Mucosa of descending colon (tissue), 3 donors: ENCODE measurements at regions not wholly inside any gene's neighbourhood (a gene's known extent, or its start where the extent isn't known, plus 50 kb on each side); places are given as distances from the start of the nearest gene placed in this dataset.
"Not testable (repeated sequence)": the region's sequence is repeated elsewhere in the genome, so short reads cannot be mapped to it uniquely, and the experiment has no call there.

Experiments used
- ATAC-seq: fragments of 200-7000 bp; cut with Tn5 transposase; one replicate; pipeline ENCODE4 v1.9.1; 2020; ENCODE audit warnings: mild to moderate bottlenecking, moderate library complexity
- DNase-seq, 3 donors: peaks; one replicate each; pipeline ENCODE4 v3.0.0-alpha.2; 2020
- H3K36me3 ChIP-seq: fragments of 200-600 bp; one replicate; pipeline ENCODE4 v1.8.0; 2021; ENCODE audit warnings: low read depth, mild to moderate bottlenecking
- H3K4me1 ChIP-seq: fragments of 200-600 bp; one replicate; pipeline ENCODE4 v1.8.0; 2021; ENCODE audit warnings: low read depth, mild to moderate bottlenecking
- H3K4me3 ChIP-seq: fragments of 200-600 bp; one replicate; pipeline ENCODE4 v1.8.0; 2021; ENCODE audit warnings: mild to moderate bottlenecking
- H3K9me3 ChIP-seq: fragments of 200-600 bp; one replicate; pipeline ENCODE4 v1.8.0; 2021; ENCODE audit warnings: mild to moderate bottlenecking
- CTCF ChIP-seq: fragments of 200-600 bp; IDR thresholded peaks from one replicate; pipeline ENCODE4 v1.8.0; 2022; ENCODE audit warnings: antibody characterized with exemption, mild to moderate bottlenecking
- intact Hi-C, 2 donors: fragments of 100-400 bp; cut with DNase I in 1 of 2; cut with micrococcal nuclease in 1 of 2; formaldehyde crosslinking; loops; one replicate each; pipeline versions ENCODE4 v1.11.0 to v1.11.1; 2022; cut with DNase I, micrococcal nuclease
- donor health status: DM: no; HTN: no; CAD: no; lungs with moderate emphysema.
- donor health status: DM: no; HTN: no; CAD: no.
- donor health status: DM: no; HTN: yes; CAD: no.

GRCh38 chr17:77556383-77557061, 402.0 kb upstream of the TNRC6C start:
- no peaks in the 10 kb centered on the region for H3K9me3 ChIP-seq
- DNase-seq (no peak), ATAC-seq (no peak)
- H3K4me3 ChIP-seq = no peak overlapping the region
- no peaks in the 10 kb centered on the region for H3K4me1 ChIP-seq
- H3K36me3 ChIP-seq = no peaks in the 10 kb centered on the region
- no peak for TF ChIP-seq CTCF
- intact Hi-C loops = no loop called here

DNA sequence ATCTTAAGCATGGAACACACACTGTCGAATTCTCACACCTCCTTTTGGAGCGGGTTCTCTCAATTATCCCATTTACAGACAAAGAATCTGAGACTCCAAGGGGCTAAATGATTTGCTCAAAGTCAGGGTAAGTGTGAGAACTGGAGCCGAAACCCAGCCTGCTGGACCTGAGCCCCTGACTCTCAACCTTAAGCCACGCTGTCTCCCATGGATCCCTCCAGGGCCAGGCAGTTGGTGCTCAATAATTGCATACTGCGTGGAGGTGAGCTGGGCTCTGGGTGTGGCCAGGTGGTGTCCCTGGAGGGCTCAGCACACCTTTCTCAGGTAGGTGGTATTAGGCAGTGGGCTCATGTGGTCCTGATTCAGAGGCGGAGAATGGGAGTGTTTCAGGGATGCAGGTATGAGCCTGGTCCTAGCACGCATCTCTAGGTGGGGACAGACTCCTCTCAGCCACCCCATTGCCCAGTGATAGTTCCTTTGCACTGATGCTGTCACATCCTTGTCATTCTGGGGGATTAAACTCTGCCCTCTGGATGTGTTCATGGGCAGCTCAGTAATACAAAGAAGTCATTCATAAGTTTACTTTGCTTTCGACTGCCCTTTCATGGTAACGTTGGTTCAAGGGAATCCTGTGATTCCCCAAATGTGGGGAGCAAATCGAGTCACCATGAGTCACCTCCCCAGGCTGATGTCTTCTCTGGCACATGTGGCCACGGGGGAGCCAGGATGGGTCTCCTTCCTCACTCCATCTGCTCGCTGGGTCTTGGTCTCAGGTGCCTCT, 399.5 kb upstream of the TNRC6C start:
- ATAC-seq = no peak
- intact Hi-C loops = no loop called here
- no peaks in the 10 kb centered on the region for H3K4me1 ChIP-seq
- no peak for TF ChIP-seq CTCF
- no peak for DNase-seq
- no peaks in the 10 kb centered on the region for H3K9me3 ChIP-seq
- H3K36me3 ChIP-seq = no peaks in the 10 kb centered on the region
- no peak overlapping the region for H3K4me3 ChIP-seq

DNA sequence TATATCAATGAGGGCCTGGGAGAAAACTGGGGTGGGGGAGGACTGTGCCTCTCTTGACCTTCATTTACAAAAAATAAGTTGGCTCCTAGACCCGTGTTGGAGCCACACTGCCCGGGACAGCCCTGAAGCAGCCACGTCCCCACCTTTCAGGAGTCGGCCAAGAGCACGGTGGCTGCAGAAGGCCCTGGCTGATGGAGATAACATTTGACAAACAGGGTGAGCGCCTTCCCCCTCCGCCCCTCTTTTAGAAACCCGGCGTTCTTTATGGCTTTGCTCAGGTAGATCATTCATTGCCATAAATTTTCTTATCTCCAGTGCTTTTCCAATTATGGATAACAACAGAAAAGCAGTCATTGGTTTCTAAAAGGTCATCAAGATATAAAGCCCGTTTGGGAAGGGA, 398.1 kb upstream of the TNRC6C start:
- DNase-seq = no peak
- no peaks in the 10 kb centered on the region for H3K9me3 ChIP-seq
- ATAC-seq = peak; percentile 68
- no peaks in the 10 kb centered on the region for H3K4me1 ChIP-seq
- no peak for TF ChIP-seq CTCF
- H3K4me3 ChIP-seq = no peak overlapping the region
- H3K36me3 ChIP-seq = no peaks in the 10 kb centered on the region
- intact Hi-C loops = no loop called here

GRCh38 chr17:77560841-77561240, 397.7 kb upstream of the TNRC6C start:
- H3K4me3 ChIP-seq = no peak overlapping the region
- H3K36me3 ChIP-seq = no peaks in the 10 kb centered on the region
- ATAC-seq = no peak
- no peak for TF ChIP-seq CTCF
- no peaks in the 10 kb centered on the region for H3K4me1 ChIP-seq
- intact Hi-C loops = no loop called here
- DNase-seq = no peak
- H3K9me3 ChIP-seq = no peaks in the 10 kb centered on the region

- DNase-seq, H3K4me1 ChIP-seq, H3K36me3 ChIP-seq, H3K9me3 ChIP-seq, intact Hi-C loops, ATAC-seq, H3K4me3 ChIP-seq: not testable (repeated sequence)
These were observed 396.1 kb upstream of the TNRC6C start for GRCh38 chr17:77562361-77562760.

DNA sequence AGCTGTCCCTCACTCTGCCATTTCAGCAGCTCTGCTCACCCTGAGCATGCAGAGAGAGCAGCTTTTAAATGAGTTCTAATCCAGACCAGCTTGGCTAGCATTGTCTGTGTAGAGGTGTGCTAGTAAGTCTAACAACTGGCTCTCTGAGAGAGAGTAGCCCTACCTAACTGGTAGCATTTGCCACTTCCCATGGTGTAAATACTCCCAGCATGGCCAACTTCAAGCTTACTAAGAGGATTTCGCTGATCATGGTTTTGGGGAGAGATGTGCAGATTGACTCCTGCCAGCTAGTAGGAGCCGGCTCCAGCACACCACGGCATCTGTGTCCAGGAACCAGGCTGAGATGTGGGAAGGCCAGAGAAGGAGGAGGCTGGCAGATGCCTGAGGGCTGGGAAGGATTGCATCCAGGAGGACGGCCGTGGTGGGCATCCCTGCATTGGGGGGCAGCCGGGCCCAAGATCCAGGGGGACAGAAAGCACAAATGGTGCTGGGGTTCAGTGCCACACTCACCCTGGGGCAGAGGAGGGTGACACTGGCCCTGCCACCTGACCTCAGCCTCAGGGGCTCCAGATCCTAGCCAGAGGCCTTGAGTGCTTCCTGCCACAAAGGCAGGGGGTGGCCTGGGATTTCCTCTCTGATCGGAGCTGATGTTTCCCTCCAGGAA, 394.9 kb upstream of the TNRC6C start:
- DNase-seq (no peak), ATAC-seq (no peak)
- no peak for TF ChIP-seq CTCF
- Histone ChIP-seq H3K4me3 (no peak overlapping the region), H3K36me3 (no peaks in the 10 kb centered on the region), H3K9me3 (no peaks in the 10 kb centered on the region), H3K4me1 (no peaks in the 10 kb centered on the region)
- intact Hi-C loops = no loop called here
